OCI-LY7 (cell line): ENCODE measurements at regions not wholly inside any gene's neighbourhood (a gene's known extent, or its start where the extent isn't known, plus 50 kb on each side); places are given as distances from the start of the nearest gene placed in this dataset.

Experiments
- BruUV-seq: library from RNA; stranded (reverse); fragments of 400-500 nt; replicated peaks from 2 replicates; lab custom pipeline; 2021; lab: Mats Ljungman, UMichigan
- CTCF ChIA-PET: fragments of 300-600 bp; sonication (Branson Sonifier 250); formaldehyde crosslinking; loops from one replicate; lab custom pipeline; 2022; ENCODE audit warnings: antibody characterized with exemption; ENCODE audit not compliant: unreplicated experiment; lab: Charles Lee
- POLR2A ChIA-PET: fragments of 300-600 bp; sonication (Branson Sonifier 250); formaldehyde crosslinking; loops from one replicate; lab custom pipeline; 2022; ENCODE audit warnings: antibody characterized with exemption; lab: Charles Lee
- DNase-seq: peaks from one replicate; pipeline ENCODE4 v3.0.0-alpha.2; 2015; ENCODE audit warnings: low spot score
- H2AFZ ChIP-seq: fragments of 200-600 bp; sonication (generic), shearing (Covaris generic); 2 replicates; pipeline ENCODE4 v1.6.1; 2014; ENCODE audit warnings: mild to moderate bottlenecking, antibody characterized with exemption, low read length, moderate library complexity
- H3K27ac ChIP-seq: fragments of 200-600 bp; sonication (generic); 2 replicates; pipeline ENCODE4 v1.5.1; 2014; ENCODE audit warnings: mixed run types, low read depth, mild to moderate bottlenecking, moderate library complexity, low read length, inconsistent platforms; ENCODE audit not compliant: poor library complexity, severe bottlenecking
- H3K36me3 ChIP-seq: fragments of 200-600 bp; sonication (generic); 2 replicates; pipeline ENCODE4 v1.6.1; 2014; ENCODE audit warnings: mild to moderate bottlenecking, antibody characterized with exemption, low read length, moderate library complexity, mixed read lengths; ENCODE audit not compliant: insufficient read depth
- H3K4me1 ChIP-seq: fragments of 200-600 bp; sonication (generic); 2 replicates; pipeline ENCODE4 v1.5.1; 2014; ENCODE audit warnings: mild to moderate bottlenecking, low read length; ENCODE audit not compliant: insufficient read depth, poor library complexity, severe bottlenecking
- H3K4me2 ChIP-seq: fragments of 200-600 bp; sonication (generic); 2 replicates; pipeline ENCODE4 v1.6.1; 2014; ENCODE audit warnings: mild to moderate bottlenecking, low read length
- H3K4me3 ChIP-seq: fragments of 200-600 bp; sonication (generic); 2 replicates; pipeline ENCODE4 v1.5.1; 2014; ENCODE audit warnings: mild to moderate bottlenecking, low read depth, low read length; ENCODE audit not compliant: poor library complexity, severe bottlenecking
- H3K79me2 ChIP-seq: fragments of 200-600 bp; sonication (generic); 2 replicates; pipeline ENCODE4 v1.6.1; 2016; ENCODE audit warnings: low read depth, mild to moderate bottlenecking, low read length, moderate library complexity, mixed read lengths; ENCODE audit not compliant: insufficient read depth
- H3K9me2 ChIP-seq: fragments of 200-600 bp; sonication (generic); 2 replicates; pipeline ENCODE4 v1.6.1; 2016; ENCODE audit warnings: mild to moderate bottlenecking, low read length, mixed read lengths; ENCODE audit not compliant: insufficient read depth
- H3K9me3 ChIP-seq: fragments of 200-600 bp; sonication (generic); 2 replicates; pipeline ENCODE4 v1.6.1; 2014; ENCODE audit warnings: mild to moderate bottlenecking, mixed run types, low read length, mixed read lengths
- H4K20me1 ChIP-seq: fragments of 200-600 bp; sonication (generic); 2 replicates; pipeline ENCODE4 v1.6.1; 2014; ENCODE audit warnings: mild to moderate bottlenecking, antibody characterized with exemption, low read length, moderate library complexity, mixed read lengths; ENCODE audit not compliant: insufficient read depth
- CTCF ChIP-seq: fragments of 200-600 bp; sonication (generic); conservative IDR thresholded peaks from 2 replicates; pipeline ENCODE4 v1.5.1; 2014; ENCODE audit warnings: mild to moderate bottlenecking, antibody characterized with exemption, low read length, moderate library complexity, mixed read lengths
- EZH2phosphoT487 ChIP-seq: fragments of 200-600 bp; sonication (generic); IDR thresholded peaks from 2 replicates; pipeline ENCODE4 v1.6.1; 2018; ENCODE audit warnings: low read depth, borderline replicate concordance, mild to moderate bottlenecking, mixed run types, antibody characterized with exemption, low read length, moderate library complexity, mixed read lengths
- intact Hi-C: fragments of 100-400 bp; cut with micrococcal nuclease; formaldehyde crosslinking; loops from one replicate; pipeline ENCODE4 v1.10.0; 2022; ENCODE audit not compliant: unreplicated experiment

GRCh38 chr2:18891600-18892345, 302.4 kb upstream of the NT5C1B start:
- H3K4me1 ChIP-seq, result no peaks in the 10 kb centered on the region
- CTCF ChIA-PET, result interaction anchor here (0.9 kb wide), 1 partner anchor 39 kb away, joined by 3 read pairs; no protein-coding TSS in a partner anchor
- no peaks in the 10 kb centered on the region for H4K20me1 ChIP-seq
- intact Hi-C loops, result loop anchor here (10.0 kb wide), 1 partner anchor 453 kb away; no protein-coding TSS in a partner anchor
- BruUV-seq, result no TSS peak
- no peak overlapping the region for H3K27ac ChIP-seq
- POLR2A ChIA-PET, result interaction anchor here (0.5 kb wide), 1 partner anchor 153 kb away, joined by 3 read pairs; no protein-coding TSS in a partner anchor
- no peak overlapping the region for H2AFZ ChIP-seq
- H3K9me3 ChIP-seq, result no peaks in the 10 kb centered on the region
- no peaks in the 10 kb centered on the region for H3K79me2 ChIP-seq
- H3K36me3 ChIP-seq, result no peaks in the 10 kb centered on the region
- no peak overlapping the region for H3K4me2 ChIP-seq
- H3K9me2 ChIP-seq, result no peaks in the 10 kb centered on the region
- TF ChIP-seq EZH2phosphoT487 (no peak), CTCF (no peak)
- no peak for DNase-seq
- no peak overlapping the region for H3K4me3 ChIP-seq

GRCh38 chr2:18889565-18890332, 300.4 kb upstream of the NT5C1B start:
- no peaks in the 10 kb centered on the region for H3K9me2 ChIP-seq
- no peaks in the 10 kb centered on the region for H3K36me3 ChIP-seq
- no peak overlapping the region for H3K4me2 ChIP-seq
- CTCF ChIA-PET, result no interaction called here
- H3K79me2 ChIP-seq, result no peaks in the 10 kb centered on the region
- H4K20me1 ChIP-seq, result no peaks in the 10 kb centered on the region
- no peaks in the 10 kb centered on the region for H3K9me3 ChIP-seq
- H2AFZ ChIP-seq, result no peak overlapping the region
- no peak for DNase-seq
- H3K4me3 ChIP-seq, result no peak overlapping the region
- BruUV-seq, result no TSS peak
- H3K4me1 ChIP-seq, result no peaks in the 10 kb centered on the region
- POLR2A ChIA-PET, result interaction anchor here (0.5 to 0.7 kb wide), 2 partner anchors 16 to 226 kb away, joined by 3 to 5 read pairs; no protein-coding TSS in a partner anchor
- intact Hi-C loops, result loop anchor here (5.0 to 10.0 kb wide), 4 partner anchors 113 to 455 kb away; no protein-coding TSS in a partner anchor
- no peak overlapping the region for H3K27ac ChIP-seq
- no peak for TF ChIP-seq EZH2phosphoT487
- TF ChIP-seq CTCF, result no peak
